Cerebellar cortex (tissue), 1 donor: ENCODE measurements at regions not wholly inside any gene's neighbourhood (a gene's known extent, or its start where the extent isn't known, plus 50 kb on each side); places are given as distances from the start of the nearest gene placed in this dataset.
"Not testable (repeated sequence)": the region's sequence is repeated elsewhere in the genome, so short reads cannot be mapped to it uniquely, and the experiment has no call there.

Source experiments
- DNase-seq: peaks from one replicate; pipeline ENCODE4 v3.0.0-alpha.2; 2015; ENCODE audit warnings: low spot score

- DNase-seq, result no peak
These were observed 380.5 kb downstream of the DSEL start for GRCh38 chr18:67135981-67136380.

- DNase-seq, result no peak
These were observed 381.6 kb downstream of the DSEL start for GRCh38 chr18:67134911-67135310.

DNA sequence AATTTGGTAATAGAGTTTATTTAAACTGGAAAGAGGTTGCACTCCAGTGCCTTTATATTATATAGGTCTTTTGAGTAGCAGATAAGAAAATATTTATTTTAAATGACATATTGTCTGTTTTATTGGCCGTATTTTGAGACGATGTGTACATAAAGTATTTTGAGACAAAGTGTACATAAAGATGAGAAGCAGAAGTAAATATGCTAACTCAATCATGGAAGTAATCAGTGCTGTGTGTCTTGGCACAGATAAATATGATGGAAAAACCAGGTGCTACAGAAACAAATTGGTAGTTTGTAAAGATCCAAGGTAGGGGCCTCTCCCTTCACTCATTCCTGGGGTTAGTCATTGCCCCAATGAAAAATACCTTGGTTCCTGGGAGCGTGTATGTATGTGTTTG, 382.9 kb downstream of the DSEL start:
- no peak for DNase-seq

DNA sequence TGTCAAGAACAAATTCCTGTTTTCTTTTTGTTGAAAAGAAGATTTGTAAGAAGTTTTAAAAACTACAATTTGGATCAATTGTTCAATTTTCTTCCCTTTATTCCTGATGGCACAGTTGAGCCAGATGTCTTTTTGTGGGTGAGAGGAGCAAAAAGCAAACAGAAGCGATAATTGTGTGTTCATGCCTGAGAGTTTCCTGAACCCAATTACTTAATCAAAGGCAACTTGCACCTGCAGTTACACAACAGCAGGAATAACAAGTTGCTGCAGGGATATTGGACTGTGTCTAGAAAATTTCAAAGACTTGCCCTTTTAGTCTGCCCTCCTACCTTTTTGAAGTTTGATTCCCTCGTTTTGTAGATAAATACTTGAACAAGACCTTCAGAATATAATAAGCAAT, 383.6 kb downstream of the DSEL start:
- no peak for DNase-seq

DNA sequence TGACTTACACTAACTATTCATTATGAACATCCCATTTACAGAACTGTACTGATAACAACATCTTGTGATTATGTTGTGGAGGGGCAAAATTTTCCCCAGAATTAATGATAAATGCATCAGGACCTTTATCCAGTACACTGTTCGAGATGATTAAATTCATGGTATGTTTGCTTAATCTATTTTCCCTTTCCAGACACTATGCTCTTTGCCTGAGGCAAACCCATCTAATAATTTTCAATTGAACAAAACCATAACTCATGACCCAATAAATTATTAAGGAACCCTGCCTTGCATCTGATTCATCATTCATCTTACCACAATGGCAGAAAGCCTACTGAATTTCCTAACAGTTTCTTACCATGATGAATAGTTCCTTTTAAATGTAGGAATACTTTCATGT, 385.0 kb downstream of the DSEL start:
- DNase-seq, result no peak

GRCh38 chr18:67126751-67127150, 389.8 kb downstream of the DSEL start:
- not testable (repeated sequence) for DNase-seq

DNA sequence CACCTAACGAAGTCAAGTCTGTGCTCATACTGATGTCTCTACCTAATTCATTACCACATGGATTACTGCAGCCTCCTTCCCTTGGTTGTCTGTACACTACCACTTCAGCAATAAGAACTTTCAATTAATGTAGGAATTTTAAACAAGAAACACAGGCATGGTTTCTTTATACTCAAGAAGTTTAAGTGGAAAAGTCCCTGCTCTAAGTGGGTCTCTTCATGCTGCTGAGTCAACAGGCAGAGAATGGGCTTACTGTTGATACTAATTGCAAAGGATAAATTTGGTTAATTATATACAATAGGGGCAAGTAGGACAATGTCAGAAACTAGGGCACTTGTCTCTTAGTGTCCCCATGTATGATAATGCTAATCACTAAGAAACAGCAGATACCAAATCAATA, 392.6 kb downstream of the DSEL start:
- no peak for DNase-seq

GRCh38 chr18:67117804-67118203, 398.7 kb downstream of the DSEL start:
- DNase-seq, result no peak

DNA sequence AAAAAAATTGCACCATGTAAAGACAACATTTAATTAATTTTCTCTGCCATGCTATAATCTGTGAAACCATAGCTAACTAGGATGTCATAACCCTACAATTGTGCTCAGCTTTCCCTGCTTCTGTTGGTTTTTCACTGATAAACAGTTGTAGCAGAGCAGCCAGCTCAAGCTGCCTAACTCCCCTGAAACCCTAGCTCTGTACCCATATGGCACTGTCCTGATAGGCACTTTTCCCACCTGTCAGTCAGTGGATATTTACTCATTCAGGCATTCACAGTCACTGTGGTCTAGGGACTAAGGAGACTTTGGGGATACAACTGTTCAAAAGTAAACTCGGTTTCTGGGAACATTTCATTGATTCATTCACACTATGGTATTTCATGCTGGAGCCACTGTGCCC, 407.0 kb downstream of the DSEL start:
- no peak for DNase-seq

DNA sequence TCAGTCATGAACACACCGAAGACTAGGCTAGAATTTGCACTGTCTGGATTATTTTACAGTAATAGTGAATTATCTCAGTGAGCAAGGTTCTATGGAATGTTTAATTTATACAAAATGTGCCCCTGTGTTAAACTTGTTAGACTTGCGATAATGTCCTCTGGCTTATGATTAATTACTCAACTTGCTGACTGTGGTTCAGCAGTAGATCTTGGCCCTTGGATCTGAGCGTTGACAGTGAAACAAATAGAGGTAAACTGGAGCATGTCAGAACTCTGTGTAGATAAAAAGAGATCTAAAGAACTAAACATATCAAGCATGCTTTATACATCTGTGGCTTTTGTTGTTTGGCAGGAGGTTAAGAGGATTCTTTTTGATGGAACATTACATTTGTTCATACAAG, 407.6 kb downstream of the DSEL start:
- DNase-seq, result no peak

DNA sequence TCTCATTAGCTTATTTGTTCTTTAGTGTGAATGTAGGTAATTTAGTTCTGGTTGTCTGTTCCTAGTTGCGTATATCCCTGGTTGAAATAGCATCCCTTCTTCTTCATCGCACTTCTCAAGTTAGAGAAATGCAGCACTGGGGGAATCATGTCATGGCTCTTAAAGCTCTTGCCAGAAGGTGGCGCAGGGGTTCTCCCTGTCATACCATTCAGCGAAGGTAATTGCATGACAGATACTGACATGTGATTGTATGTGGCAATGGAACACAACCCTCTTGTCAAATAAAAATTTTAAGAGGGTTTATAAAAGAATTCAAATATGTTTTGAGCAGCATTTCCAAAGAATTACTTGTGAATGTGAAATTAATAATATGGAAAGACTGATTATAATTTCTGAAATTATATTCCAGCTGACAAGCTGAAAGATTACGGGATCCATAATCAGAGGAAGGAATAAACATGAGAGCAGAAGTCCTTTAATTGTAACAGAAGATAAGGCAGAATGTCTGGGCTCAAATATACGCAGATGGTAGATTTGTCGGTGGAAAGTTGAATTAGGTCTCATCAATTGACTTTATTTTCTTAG, 411.7 kb downstream of the DSEL start:
- peak; percentile 42 for DNase-seq

- DNase-seq, result no peak
These were observed 422.4 kb downstream of the DSEL start for GRCh38 chr18:67094123-67094522.

DNA sequence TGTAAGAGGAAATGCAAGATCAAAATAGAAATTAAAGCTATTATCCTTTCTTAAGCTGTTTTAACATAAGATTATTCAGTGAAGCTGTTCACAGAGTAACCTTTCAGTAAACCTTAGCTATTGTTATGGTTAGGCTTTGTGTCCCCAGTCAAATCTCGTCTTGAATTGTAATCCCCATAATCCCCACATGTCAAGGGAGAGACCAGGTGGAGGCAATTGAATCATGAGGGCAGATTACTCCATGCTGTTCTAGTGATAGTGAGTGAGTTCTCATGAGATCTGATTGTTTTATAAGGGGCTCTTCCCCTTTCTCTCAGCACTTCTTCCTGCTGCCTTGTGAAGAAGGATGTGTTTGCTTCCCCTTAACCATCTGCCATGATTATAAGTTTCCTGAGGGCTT, 424.4 kb downstream of the DSEL start:
- no peak for DNase-seq

DNA sequence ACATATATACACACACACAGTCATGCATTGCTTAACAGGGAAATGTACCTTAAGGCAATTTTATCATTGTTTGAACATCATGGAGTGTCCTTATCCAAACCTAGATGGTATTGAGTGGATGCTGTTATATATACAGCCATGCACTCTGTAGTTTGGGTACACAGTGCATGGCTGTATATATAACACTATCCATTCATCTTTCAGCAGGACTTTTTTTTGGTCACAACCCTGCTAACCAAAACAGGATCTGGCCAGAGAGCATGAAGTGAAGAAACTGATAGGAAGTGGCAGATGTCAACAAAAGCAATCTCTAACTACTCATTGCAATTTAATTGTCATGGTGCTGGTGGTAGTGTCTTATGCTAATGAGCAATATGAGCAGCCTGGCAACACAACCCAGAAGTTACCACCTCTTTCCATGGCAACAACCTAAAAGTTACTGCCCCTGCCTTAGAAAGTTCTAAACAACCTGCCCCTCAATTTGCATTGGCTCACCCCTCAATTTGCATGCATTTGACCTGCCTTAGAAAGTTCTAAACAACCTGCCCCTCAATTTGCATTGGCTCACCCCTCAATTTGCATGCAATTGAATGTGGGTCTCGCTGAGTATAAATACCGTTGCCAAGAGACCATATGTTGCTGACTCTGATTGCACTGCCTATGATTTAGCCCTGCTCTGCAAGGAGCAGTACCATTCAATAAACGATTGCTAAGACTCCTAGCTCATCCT, 434.9 kb downstream of the DSEL start:
- no peak for DNase-seq

DNA sequence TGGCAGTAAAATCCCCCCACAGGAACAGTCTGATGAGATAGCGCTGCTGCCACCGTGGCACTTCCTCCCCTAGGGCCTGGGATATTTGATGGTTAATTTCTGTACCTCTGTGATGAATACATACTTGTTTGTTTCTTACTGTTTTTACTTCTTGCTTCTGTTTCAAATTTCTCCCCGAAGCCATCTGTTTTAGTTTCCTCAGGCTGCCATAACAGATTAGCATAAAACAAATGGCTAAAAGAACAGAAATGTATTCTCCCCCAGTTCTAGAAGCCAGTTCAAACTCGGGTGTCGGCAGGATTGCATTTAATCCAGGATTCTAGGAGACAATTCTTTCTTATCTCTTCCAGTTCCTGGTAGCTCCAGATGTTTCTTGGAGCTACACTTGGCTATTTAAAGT, 435.9 kb downstream of the DSEL start:
- peak; percentile 7 for DNase-seq

DNA sequence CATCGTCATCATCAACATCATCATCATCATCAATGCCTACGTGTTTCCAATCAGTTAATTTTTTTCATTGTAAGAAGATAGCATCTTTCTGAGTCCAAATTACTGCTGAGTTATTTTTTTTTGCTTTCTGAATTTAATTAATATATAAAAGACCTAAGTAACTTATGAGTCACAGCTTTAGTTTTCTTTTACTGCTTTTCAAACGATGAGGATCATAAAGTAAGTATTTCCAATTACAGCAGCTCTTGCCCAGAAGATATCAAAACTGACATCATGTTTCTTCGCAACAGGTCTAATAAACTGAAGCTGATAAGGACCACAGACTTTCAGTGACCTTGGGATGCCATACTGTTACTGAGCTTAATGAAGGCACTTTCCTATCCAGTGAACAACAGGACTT, 442.2 kb downstream of the DSEL start:
- no peak for DNase-seq

DNA sequence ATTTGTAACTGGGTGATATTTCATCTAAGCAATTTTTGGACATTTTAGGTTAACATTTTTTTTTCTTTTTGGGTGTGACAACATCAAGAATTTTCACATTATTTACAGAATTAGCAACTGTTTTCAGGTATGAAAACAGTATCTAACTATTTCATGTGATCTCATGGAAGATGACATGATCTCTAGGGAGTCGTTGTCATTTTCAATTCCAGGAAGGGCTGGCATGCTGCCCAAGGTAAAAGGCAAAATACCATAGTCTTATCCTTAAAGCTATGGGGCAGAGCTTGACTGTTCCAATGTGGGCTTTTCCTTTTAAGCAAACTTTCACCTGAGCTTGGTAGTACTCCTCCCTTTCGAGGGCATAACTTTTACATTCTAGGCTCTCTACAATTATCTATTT, 443.7 kb downstream of the DSEL start:
- DNase-seq, result no peak

- no peak for DNase-seq
These were observed 447.9 kb downstream of the DSEL start for GRCh38 chr18:67068608-67069007.

- no peak for DNase-seq
These were observed 443.4 kb upstream of the CDH19 start for GRCh38 chr18:67047334-67047733.

DNA sequence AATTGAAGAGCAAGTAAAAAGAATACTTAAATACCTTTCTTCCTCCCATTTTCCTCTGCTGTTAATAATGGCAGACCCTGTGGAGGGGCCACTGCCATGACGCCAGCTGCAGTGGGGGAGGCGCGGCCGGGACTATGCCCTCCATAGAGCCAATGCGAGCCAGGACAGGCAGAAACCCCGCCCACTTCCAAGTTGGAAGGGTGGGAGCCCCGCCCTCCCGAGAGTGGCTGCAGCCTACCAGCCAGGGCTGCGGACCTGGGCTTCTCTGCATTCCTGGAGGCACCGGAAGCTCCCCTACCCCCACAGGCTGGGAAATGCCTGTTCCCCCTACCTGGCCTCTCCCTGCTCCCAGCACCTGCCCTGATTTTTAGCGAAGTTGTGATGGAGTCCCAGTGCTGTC, 439.4 kb upstream of the CDH19 start:
- no peak for DNase-seq

- no peak for DNase-seq
These were observed 437.4 kb upstream of the CDH19 start for GRCh38 chr18:67041334-67041733.

GRCh38 chr18:67035026-67035425, 431.1 kb upstream of the CDH19 start:
- DNase-seq, result no peak

DNA sequence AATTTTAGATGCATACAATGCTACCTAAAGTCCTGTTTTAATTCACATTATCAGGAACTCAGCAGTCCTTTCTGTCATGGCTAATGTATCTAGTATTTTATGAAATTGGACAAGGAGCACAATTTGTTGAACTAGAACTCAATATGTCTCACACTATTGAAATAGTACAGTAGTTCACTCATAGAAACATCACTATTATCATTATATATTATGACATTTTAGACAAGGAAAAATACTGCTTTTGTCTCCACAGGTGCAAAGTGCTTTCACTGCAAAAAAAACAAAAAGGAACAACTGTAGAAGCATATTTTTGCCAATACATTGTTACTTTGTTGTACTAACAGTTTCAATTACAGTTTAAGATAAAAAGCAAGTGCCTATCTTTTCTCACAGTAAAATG, 419.2 kb upstream of the CDH19 start:
- DNase-seq, result no peak

- no peak for DNase-seq
These were observed 407.0 kb upstream of the CDH19 start for GRCh38 chr18:67010919-67011318.
